GM23248 (cell line): ENCODE measurements at regions not wholly inside any gene's neighbourhood (a gene's known extent, or its start where the extent isn't known, plus 50 kb on each side); places are given as distances from the start of the nearest gene placed in this dataset.

Experiments used
- DNase-seq: peaks from one replicate; pipeline ENCODE4 v3.0.0-alpha.2; 2015
- H2AFZ ChIP-seq: fragments of 200-600 bp; sonication (generic); 2 replicates; pipeline ENCODE4 v1.6.1; 2016; ENCODE audit warnings: antibody characterized with exemption
- H3F3A ChIP-seq: fragments of 200-600 bp; sonication (generic); 2 replicates; pipeline ENCODE4 v1.6.1; 2016; ENCODE audit warnings: mild to moderate bottlenecking, antibody characterized with exemption, mixed run types; ENCODE audit not compliant: insufficient read depth
- H3K27ac ChIP-seq: fragments of 200-600 bp; sonication (generic); 2 replicates; pipeline ENCODE4 v1.5.1; 2016; ENCODE audit warnings: mild to moderate bottlenecking
- H3K27me3 ChIP-seq: fragments of 200-600 bp; sonication (generic); replicated peaks from 2 replicates; pipeline ENCODE4 v1.6.1; 2016; ENCODE audit warnings: mild to moderate bottlenecking; ENCODE audit not compliant: insufficient read depth
- H3K36me3 ChIP-seq: fragments of 200-600 bp; sonication (generic); 2 replicates; pipeline ENCODE4 v1.6.1; 2016; ENCODE audit warnings: low read depth, mild to moderate bottlenecking
- H3K4me1 ChIP-seq: fragments of 200-600 bp; sonication (generic); 2 replicates; pipeline ENCODE4 v1.6.1; 2016; ENCODE audit warnings: mild to moderate bottlenecking; ENCODE audit not compliant: insufficient read depth
- H3K4me2 ChIP-seq: fragments of 200-600 bp; sonication (generic); one replicate; pipeline ENCODE4 v1.6.1; 2016; ENCODE audit warnings: mild to moderate bottlenecking; ENCODE audit not compliant: unreplicated experiment
- H3K4me3 ChIP-seq: fragments of 200-600 bp; sonication (generic); 2 replicates; pipeline ENCODE4 v1.5.1; 2016; ENCODE audit warnings: mild to moderate bottlenecking
- H3K79me2 ChIP-seq: fragments of 200-600 bp; sonication (generic); 2 replicates; pipeline ENCODE4 v1.6.1; 2016; ENCODE audit warnings: mild to moderate bottlenecking; ENCODE audit not compliant: insufficient read depth
- H3K9ac ChIP-seq: fragments of 200-600 bp; sonication (generic); 2 replicates; pipeline ENCODE4 v1.6.1; 2016; ENCODE audit warnings: mild to moderate bottlenecking
- H3K9me2 ChIP-seq: fragments of 200-600 bp; sonication (generic); 2 replicates; pipeline ENCODE4 v1.6.1; 2016; ENCODE audit warnings: mixed run types, mild to moderate bottlenecking, moderate library complexity; ENCODE audit not compliant: insufficient read depth
- H3K9me3 ChIP-seq: fragments of 200-600 bp; sonication (generic); one replicate; pipeline ENCODE4 v1.6.1; 2017; ENCODE audit warnings: low read depth
- H4K20me1 ChIP-seq: fragments of 200-600 bp; sonication (generic); 2 replicates; pipeline ENCODE4 v1.6.0; 2016; ENCODE audit not compliant: insufficient read depth
- EZH2 ChIP-seq: fragments of 200-600 bp; sonication (generic); IDR thresholded peaks from 2 replicates; pipeline ENCODE4 v1.6.1; 2018; ENCODE audit warnings: antibody characterized with exemption, mild to moderate bottlenecking; ENCODE audit not compliant: insufficient read depth, poor library complexity, severe bottlenecking
- EZH2phosphoT487 ChIP-seq: fragments of 200-600 bp; sonication (generic); IDR thresholded peaks from 2 replicates; pipeline ENCODE4 v1.6.1; 2018; ENCODE audit warnings: antibody characterized with exemption, moderate library complexity, mild to moderate bottlenecking, low read depth; ENCODE audit not compliant: insufficient read depth
- WGBS, 2 experiments: methylation state at CpG; one replicate each; pipeline ENCODE4 v1.1.6; 2015 to 2017; ENCODE audit warnings: low lambda C conversion rate in 2 of 2, low coverage in 1 of 2; ENCODE audit errors: missing lambda C conversion rate in 2 of 2; 5-methylcytosine and 5-hydroxymethylcytosine counted together
- in situ Hi-C: fragments of 300-500 bp; cut with MboI; formaldehyde crosslinking; loops from 2 replicates; pipeline ENCODE4 v1.15.0; 2020

- H3K4me2 ChIP-seq, result no peak overlapping the region
- H3F3A ChIP-seq, result no peaks in the 10 kb centered on the region
- no peak overlapping the region for H2AFZ ChIP-seq
- H3K27ac ChIP-seq, result no peak overlapping the region
- WGBS, 2 experiments, result 34 to 35% methylated on average over 5 of the region's 5 CpGs
- no peak overlapping the region for H3K9ac ChIP-seq
- no peaks in the 10 kb centered on the region for H3K9me2 ChIP-seq
- H3K4me3 ChIP-seq, result no peak overlapping the region
- no peaks in the 10 kb centered on the region for H3K27me3 ChIP-seq
- no peaks in the 10 kb centered on the region for H3K4me1 ChIP-seq
- TF ChIP-seq EZH2 (no peak), EZH2phosphoT487 (no peak)
- H3K79me2 ChIP-seq, result no peaks in the 10 kb centered on the region
- H3K9me3 ChIP-seq, result no peaks in the 10 kb centered on the region
- H4K20me1 ChIP-seq, result no peaks in the 10 kb centered on the region
- in situ Hi-C loops, result no loop called here
- DNase-seq, result no peak
- H3K36me3 ChIP-seq, result no peaks in the 10 kb centered on the region
These were observed 160.0 kb downstream of the SEC16B start for GRCh38 chr1:177809819-177810218.

GRCh38 chr1:177802304-177802703 is 167.6 kb downstream of the SEC16B start:
- Histone ChIP-seq H3K79me2 (no peaks in the 10 kb centered on the region), H3K9me3 (no peaks in the 10 kb centered on the region), H3F3A (no peaks in the 10 kb centered on the region), H4K20me1 (no peaks in the 10 kb centered on the region), H3K9me2 (no peaks in the 10 kb centered on the region), H3K36me3 (no peaks in the 10 kb centered on the region), H3K4me1 (no peaks in the 10 kb centered on the region), H3K27me3 (peaks cover 27% of the 10 kb centered on the region), H3K4me2 (no peak overlapping the region), H3K27ac (no peak overlapping the region), H2AFZ (no peak overlapping the region), H3K9ac (no peak overlapping the region), H3K4me3 (no peak overlapping the region)
- DNase-seq, result no peak
- WGBS, 2 experiments, result 54 to 58% methylated on average over 2 of the region's 2 CpGs
- no peak for TF ChIP-seq EZH2
- TF ChIP-seq EZH2phosphoT487, result no peak
- in situ Hi-C loops, result no loop called here

- in situ Hi-C loops, result no loop called here
- 26 to 39% methylated on average over 3 of the region's 3 CpGs for WGBS, 2 experiments
- no peaks in the 10 kb centered on the region for H3K79me2 ChIP-seq
- H3K27me3 ChIP-seq, result peaks cover 29% of the 10 kb centered on the region
- TF ChIP-seq EZH2phosphoT487 (no peak), EZH2 (no peak)
- H2AFZ ChIP-seq, result no peak overlapping the region
- no peak overlapping the region for H3K4me3 ChIP-seq
- no peaks in the 10 kb centered on the region for H3F3A ChIP-seq
- no peaks in the 10 kb centered on the region for H3K4me1 ChIP-seq
- H3K9me2 ChIP-seq, result no peaks in the 10 kb centered on the region
- no peak overlapping the region for H3K4me2 ChIP-seq
- no peaks in the 10 kb centered on the region for H4K20me1 ChIP-seq
- no peaks in the 10 kb centered on the region for H3K9me3 ChIP-seq
- H3K9ac ChIP-seq, result no peak overlapping the region
- H3K36me3 ChIP-seq, result no peaks in the 10 kb centered on the region
- H3K27ac ChIP-seq, result no peak overlapping the region
- DNase-seq, result no peak
These were observed 168.1 kb downstream of the SEC16B start for GRCh38 chr1:177801790-177802189.

- H3K4me1 ChIP-seq, result no peaks in the 10 kb centered on the region
- TF ChIP-seq EZH2phosphoT487 (no peak), EZH2 (no peak)
- H3F3A ChIP-seq, result no peaks in the 10 kb centered on the region
- no peak overlapping the region for H2AFZ ChIP-seq
- no peak overlapping the region for H3K4me2 ChIP-seq
- DNase-seq, result peak; percentile 41
- no peaks in the 10 kb centered on the region for H3K9me2 ChIP-seq
- no peaks in the 10 kb centered on the region for H3K79me2 ChIP-seq
- 5% methylated on average over 1 of the region's 1 CpG for WGBS, 2 experiments
- no peak overlapping the region for H3K27ac ChIP-seq
- H3K4me3 ChIP-seq, result no peak overlapping the region
- in situ Hi-C loops, result no loop called here
- no peaks in the 10 kb centered on the region for H4K20me1 ChIP-seq
- peaks cover 29% of the 10 kb centered on the region for H3K27me3 ChIP-seq
- H3K9me3 ChIP-seq, result no peaks in the 10 kb centered on the region
- no peak overlapping the region for H3K9ac ChIP-seq
- H3K36me3 ChIP-seq, result no peaks in the 10 kb centered on the region
These were observed 169.3 kb downstream of the SEC16B start for GRCh38 chr1:177800400-177801088.
